ENCODE measurements at regions not wholly inside any gene's neighbourhood (a gene's known extent, or its start where the extent isn't known, plus 50 kb on each side); places are given as distances from the start of the nearest gene placed in this dataset.
"Not testable (repeated sequence)": the region's sequence is repeated elsewhere in the genome, so short reads cannot be mapped to it uniquely, and the experiment has no call there.

DNA sequence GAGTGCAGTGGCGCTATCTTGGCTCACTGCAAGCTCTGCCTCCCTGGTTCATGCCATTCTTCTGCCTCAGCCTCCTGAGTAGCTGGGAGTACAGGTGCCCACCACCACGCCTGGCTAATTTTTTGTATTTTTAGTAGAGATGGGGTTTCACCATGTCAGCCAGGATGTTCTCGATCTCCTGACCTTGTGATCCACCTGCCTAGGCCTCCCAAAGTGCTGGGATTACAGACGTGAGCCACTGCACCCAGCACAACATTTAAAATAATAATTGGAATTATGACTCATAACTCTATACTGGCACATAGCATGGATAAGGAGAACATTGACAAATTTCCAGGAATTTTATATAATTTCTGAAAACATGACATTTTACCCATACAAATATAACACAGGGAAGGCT lies 54.2 kb downstream of the DBET start:
- not testable (repeated sequence) for DNase-seq (ENCODE audit: low spot score)

GRCh38 chr4:190119474-190119873 lies 54.1 kb upstream of the DUX4 start:
- not testable (repeated sequence) for DNase-seq (ENCODE audit: low spot score)

DNA sequence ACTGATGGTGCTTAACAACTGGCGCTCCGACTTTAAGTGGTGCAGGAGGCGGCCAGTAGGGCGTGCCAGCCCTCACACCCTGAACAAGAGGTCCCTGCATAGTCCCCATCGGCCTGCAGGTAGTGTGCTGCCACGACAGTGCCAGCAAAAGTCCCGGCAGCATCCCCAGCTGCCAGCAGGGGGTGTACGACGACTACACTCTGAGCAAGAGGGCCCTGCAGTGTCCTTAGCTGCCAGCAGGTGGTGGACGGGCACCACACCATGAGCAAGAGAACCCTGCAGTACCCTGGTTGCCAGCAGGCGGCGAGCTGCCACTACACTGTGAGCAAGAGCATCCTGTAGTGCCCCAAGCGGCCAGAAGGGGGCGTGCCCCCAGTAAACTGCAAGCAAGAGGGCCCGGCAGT lies 53.5 kb upstream of the DUX4 start:
- peak; percentile 23 for DNase-seq (ENCODE audit: low spot score)

DNA sequence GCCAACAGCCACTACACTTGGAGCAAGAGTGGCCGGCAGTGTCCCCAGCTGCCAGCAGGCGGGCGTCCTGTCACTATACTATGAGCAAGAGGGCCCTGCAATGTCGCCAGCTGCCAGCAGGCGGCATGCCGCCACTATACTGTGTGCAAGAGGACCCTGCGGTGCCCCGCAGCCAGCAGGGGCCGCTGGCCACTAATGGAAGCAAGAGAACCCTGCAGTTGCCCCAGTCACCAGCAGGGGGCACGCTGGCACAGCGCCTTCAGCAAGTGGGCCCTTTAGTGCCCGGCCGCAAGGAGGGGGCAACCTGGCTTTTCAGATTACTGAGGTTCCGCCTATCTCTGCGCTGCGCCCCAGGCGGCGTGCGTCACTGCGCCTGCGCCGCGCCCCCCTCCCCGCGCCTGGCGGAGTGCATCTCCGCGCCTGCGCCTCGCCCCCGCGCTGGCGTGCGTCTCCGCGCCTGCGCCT lies 53.0 kb upstream of the DUX4 start:
- DNase-seq (ENCODE audit: low spot score), result not testable (repeated sequence)

- DNase-seq (ENCODE audit: low spot score), result not testable (repeated sequence)
Measured at GRCh38 chr4:190121076-190121671, 52.4 kb upstream of the DUX4 start.

DNA sequence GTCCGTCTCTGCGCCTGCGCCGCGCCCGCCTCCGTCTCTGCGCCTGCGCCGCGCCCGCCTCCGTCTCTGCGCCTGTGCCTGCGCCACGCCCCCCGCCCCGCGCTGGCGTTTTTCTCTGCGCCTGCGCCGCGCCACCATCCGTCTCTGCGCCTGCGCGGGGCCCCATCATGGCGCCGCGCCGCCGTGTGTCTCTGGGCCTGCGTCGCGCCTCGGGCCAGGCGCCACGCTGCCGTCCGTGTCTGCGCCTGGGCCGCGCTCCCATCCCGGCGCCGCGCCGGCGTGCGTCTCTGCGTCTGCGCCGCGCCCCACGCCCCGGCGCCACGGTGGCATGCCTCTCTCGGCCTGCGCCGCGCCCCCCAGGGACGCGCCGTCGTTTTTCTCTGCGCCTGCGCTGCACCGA lies 51.8 kb upstream of the DUX4 start:
- no peak for DNase-seq (ENCODE audit: low spot score)

DNA sequence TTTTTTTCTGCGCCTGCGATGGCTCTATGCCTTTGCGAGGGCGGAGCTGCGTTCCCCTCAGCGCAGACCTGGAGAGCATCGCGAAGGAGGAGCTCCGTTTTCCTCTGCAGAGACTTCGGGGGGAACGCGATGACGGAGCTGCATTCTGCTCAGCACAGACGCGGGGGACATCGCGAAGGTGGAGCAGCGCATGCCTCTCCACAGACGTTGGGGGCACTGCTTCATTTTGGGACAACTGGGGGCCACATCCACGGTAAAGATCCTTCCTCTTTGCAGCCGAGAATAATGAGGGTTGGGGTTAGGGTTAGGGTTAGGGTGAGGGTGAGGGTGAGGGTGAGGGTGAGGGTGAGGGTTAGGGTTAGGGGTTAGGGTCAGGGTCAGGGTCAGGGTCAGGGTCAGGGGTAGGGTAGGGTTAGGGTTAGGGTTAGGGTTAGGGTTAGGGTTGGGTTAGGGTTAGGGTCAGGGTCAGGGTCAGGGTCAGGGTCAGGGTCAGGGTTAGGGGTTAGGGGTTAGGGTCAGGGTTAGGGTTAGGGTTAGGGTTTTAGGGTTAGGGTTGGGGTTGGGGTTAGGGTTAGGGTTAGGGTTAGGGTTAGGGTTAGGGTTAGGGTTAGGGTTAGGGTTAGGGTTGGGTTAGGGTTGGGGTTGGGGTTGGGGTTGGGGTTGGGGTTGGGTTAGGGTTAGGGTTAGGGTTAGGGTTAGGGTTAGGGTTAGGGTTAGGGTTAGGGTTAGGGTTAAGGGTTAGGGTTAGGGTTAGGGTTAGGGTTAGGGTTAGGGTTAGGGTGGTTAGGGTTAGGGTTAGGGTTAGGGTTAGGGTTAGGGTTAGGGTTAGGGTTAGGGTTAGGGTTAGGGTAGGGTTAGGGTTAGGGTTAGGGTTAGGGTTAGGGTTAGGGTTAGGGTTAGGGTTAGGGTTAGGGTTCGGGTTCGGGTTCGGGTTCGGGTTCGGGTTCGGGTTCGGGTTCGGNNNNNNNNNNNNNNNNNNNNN lies 51.1 kb upstream of the DUX4 start:
- DNase-seq (ENCODE audit: low spot score), result peak; percentile 47
